Astrocyte of the cerebellum (primary cell): ENCODE measurements at regions not wholly inside any gene's neighbourhood (a gene's known extent, or its start where the extent isn't known, plus 50 kb on each side); places are given as distances from the start of the nearest gene placed in this dataset.
"Not testable (repeated sequence)": the region's sequence is repeated elsewhere in the genome, so short reads cannot be mapped to it uniquely, and the experiment has no call there.

Experiments
- DNase-seq: peaks from one replicate; pipeline ENCODE4 v3.0.0-alpha.2; 2011; ENCODE audit warnings: low read depth
- H3K4me3 ChIP-seq: 2 replicates; pipeline ENCODE4 v1.5.1; 2011; ENCODE audit warnings: mild to moderate bottlenecking, low read depth, low read length, moderate library complexity
- in situ Hi-C: cut with HindIII; loops from 2 replicates; pipeline ENCODE4 v1.10.0; 2017; ENCODE audit warnings: low sequenced_read_pairs
- TF ChIP-seq, protein P1 (sequence below): IDR thresholded peaks from 2 replicates; pipeline ENCODE4 v1.5.1; 2012; ENCODE audit warnings: low read length, low read depth, moderate library complexity, mild to moderate bottlenecking; ENCODE audit errors: missing control alignments

DNA sequence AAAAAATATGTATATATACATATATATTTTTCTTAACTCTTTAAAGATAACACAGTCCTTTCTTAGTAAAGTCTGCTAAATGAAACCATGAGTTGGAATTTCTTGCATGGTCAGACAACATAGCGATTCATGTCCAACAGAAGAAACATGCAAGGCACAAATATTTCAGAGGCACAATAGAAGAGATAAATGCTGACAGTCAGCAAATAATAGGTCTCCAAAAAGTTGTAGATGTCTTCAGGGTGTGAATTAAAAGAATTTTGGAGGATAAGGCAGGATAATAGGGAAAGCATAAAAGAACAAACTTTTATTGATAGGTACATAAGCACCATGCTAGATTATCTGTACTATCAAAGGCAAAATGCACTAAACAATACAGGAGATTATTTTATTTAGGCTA lies 800.2 kb downstream of the PLCL1 start:
- DNase-seq, result no peak
- H3K4me3 ChIP-seq, result no peak overlapping the region
- in situ Hi-C loops, result no loop called here
- TF ChIP-seq, protein P1, sequence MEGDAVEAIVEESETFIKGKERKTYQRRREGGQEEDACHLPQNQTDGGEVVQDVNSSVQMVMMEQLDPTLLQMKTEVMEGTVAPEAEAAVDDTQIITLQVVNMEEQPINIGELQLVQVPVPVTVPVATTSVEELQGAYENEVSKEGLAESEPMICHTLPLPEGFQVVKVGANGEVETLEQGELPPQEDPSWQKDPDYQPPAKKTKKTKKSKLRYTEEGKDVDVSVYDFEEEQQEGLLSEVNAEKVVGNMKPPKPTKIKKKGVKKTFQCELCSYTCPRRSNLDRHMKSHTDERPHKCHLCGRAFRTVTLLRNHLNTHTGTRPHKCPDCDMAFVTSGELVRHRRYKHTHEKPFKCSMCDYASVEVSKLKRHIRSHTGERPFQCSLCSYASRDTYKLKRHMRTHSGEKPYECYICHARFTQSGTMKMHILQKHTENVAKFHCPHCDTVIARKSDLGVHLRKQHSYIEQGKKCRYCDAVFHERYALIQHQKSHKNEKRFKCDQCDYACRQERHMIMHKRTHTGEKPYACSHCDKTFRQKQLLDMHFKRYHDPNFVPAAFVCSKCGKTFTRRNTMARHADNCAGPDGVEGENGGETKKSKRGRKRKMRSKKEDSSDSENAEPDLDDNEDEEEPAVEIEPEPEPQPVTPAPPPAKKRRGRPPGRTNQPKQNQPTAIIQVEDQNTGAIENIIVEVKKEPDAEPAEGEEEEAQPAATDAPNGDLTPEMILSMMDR, result no peak

DNA sequence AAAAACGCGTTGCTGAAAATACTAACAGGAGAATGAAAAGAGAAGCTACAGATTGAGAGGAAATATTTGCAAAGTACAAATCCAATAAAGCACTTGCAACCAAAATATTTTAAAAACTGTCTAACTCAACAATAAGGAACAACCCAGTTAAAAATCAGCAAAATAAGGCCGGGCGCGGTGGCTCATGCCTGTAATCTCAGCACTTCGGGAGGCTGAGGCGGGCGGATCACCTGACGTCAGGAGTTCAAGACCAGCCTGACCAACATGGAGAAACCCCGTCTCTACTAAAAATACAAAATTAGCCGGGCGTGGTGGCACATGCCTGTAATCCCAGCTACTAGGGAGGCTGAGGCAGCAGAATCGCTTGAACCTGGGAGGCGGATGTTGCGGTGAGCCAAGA lies 798.6 kb downstream of the PLCL1 start:
- in situ Hi-C loops, result not testable (repeated sequence)

DNA sequence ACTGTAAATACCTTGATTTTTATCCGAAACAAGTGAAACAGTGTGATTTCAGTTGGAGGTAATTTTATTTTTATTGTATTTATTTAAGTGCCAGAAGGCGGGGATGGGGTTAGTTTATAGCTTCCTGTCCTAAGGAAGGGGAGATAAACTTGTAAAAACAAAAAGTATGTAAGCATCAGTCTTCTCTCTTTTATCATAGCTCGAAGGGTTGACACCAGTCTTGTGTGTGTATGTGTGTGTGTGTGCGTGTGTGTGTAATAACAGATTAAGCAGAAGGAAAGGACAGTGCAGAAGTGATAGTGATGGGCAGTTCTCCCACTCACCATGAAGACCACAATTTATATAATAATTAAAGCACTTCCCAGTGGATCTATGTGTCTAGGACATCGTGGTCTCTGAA lies 793.3 kb downstream of the PLCL1 start:
- in situ Hi-C loops, result no loop called here
- TF ChIP-seq, protein P1, result no peak
- no peak for DNase-seq
- H3K4me3 ChIP-seq, result no peak overlapping the region

More for the DNA sequence above, 798.6 kb downstream of the PLCL1 start:
- not testable (repeated sequence) for DNase-seq, H3K4me3 ChIP-seq

DNA sequence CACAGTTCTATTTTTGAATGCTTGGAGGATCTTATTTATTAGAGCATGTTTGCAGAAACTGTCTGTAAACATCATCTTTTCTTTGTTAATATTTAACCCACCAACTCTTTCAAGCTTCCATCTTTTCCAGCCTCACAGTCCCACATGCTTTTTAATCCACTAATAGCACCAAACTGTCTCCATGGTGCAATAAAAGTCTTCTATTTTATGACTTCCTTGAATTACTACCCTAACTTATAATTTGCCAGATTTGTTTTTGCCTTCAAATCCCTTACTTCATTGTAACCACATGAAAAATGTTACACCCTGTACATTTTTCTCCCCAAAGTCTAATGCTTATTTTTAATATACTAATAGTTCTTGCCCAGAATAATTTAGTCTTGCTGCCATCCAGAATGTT lies 792.6 kb downstream of the PLCL1 start:
- TF ChIP-seq, protein P1, result no peak
- in situ Hi-C loops, result no loop called here
- DNase-seq, result no peak
- H3K4me3 ChIP-seq, result no peak overlapping the region

DNA sequence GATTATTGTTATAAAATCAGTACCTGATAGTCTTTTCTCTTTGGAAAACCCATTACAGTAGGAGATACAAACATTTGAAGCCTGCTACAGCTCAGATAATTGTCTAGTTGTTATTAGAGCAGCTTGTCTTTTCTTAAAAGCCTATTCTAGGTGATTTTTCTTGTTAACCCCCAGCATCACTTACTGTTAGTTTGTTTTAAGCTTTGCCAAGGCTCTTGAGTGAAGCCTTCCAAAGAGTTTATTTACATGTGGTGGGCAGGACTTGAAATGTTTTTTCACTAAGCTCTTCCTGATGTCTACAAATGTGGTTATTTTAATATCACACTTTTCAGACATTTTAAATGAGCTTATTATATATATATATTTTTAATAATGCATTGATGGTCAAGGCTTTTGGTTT lies 791.3 kb downstream of the PLCL1 start:
- in situ Hi-C loops, result no loop called here
- TF ChIP-seq, protein P1, result no peak
- DNase-seq, result no peak
- no peak overlapping the region for H3K4me3 ChIP-seq

DNA sequence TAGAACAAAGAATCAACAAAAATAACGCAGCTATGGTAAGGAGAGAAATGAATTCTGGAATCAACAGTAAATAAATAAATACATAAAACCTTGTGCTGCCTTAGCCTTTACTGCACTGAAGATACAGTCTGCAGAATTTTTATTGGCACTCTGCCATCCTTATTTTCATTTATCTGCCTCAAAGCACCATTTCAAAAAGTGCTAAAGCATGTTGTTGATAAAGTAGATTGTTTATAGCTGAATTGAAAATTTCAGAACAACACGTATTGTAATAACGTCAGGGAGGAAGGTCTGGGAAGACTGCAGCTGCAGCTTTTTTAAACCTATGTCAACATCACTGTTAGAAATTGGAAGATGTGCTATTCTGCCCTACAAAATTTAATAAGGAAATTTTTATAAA lies 787.2 kb downstream of the PLCL1 start:
- no peak for DNase-seq
- TF ChIP-seq, protein P1, result no peak

DNA sequence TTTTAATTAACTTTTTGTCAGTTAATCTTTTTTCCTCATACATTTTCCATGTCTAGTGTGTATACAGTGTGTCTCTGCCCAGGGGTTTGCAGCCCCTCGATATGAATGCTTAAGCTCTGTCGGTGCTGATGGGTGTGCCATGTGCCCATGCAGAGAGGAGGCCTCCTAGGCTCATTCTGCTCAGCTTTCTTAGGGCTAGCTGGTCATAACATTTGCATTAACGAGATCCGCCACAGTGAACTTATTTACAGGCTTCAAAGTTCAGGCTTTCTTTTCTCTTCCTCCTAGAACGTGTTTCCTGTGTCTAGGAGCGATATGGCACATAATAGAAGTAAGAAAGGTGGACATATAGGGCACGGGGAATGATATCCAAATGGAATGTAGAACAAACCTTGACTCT lies 783.3 kb downstream of the PLCL1 start:
- no peak overlapping the region for H3K4me3 ChIP-seq
- in situ Hi-C loops, result no loop called here
- no peak for DNase-seq
- TF ChIP-seq, protein P1, result no peak

More for the DNA sequence above, 787.2 kb downstream of the PLCL1 start:
- in situ Hi-C loops, result no loop called here
- H3K4me3 ChIP-seq, result no peak overlapping the region
